Body of pancreas (tissue), 4 donors: ENCODE measurements at regions not wholly inside any gene's neighbourhood (a gene's known extent, or its start where the extent isn't known, plus 50 kb on each side); places are given as distances from the start of the nearest gene placed in this dataset.

Source experiments
- ATAC-seq: fragments of 150-250 bp; one replicate; pipeline ENCODE4 v1.9.1; 2016
- DNase-seq, 4 donors: peaks; one replicate each; pipeline ENCODE4 v3.0.0-alpha.2; 2019
- H3K27ac ChIP-seq, 4 donors: fragments of 200-600 bp; sonication (generic); 1 replicate in 3 of 4; 2 replicates in 1 of 4; pipeline versions ENCODE4 v1.5.1 to v1.6.1; 2016 to 2019; ENCODE audit warnings: mild to moderate bottlenecking in 1 of 4, mixed read lengths in 1 of 4, moderate library complexity in 1 of 4
- H3K27me3 ChIP-seq, 2 donors: fragments of 200-600 bp; sonication (generic); one replicate each; pipeline ENCODE4 v1.6.0; 2016; ENCODE audit warnings: mild to moderate bottlenecking in 1 of 2
- H3K36me3 ChIP-seq, 2 donors: fragments of 200-600 bp; sonication (generic); replicated peaks in 1 of 2; 2 replicates each; pipeline ENCODE4 v1.5.1; 2016; ENCODE audit warnings: low read depth in 2 of 2; ENCODE audit not compliant: insufficient read depth in 1 of 2
- H3K4me1 ChIP-seq: fragments of 200-600 bp; sonication (generic); one replicate; pipeline ENCODE4 v1.6.0; 2016
- H3K4me3 ChIP-seq, 2 donors: fragments of 200-600 bp; sonication (generic); 1 replicate in 1 of 2; 2 replicates in 1 of 2; pipeline ENCODE4 v1.5.1; 2016 to 2019
- H3K9me3 ChIP-seq, 3 donors: fragments of 200-600 bp; sonication (generic); 1 replicate in 2 of 3; 2 replicates in 1 of 3; pipeline ENCODE4 v1.5.1; 2016
- POLR2A ChIP-seq, 3 donors: fragments of 450-650 bp; IDR thresholded peaks; one replicate each; pipeline ENCODE4 v1.6.1; 2016; ENCODE audit warnings: antibody characterized with exemption in 3 of 3, mild to moderate bottlenecking in 2 of 3
- WGBS, 2 donors: methylation state at CpG; one replicate each; pipeline ENCODE4 v1.1.5; 2017; 5-methylcytosine and 5-hydroxymethylcytosine counted together
- intact Hi-C: fragments of 100-400 bp; cut with DNase I; formaldehyde crosslinking; loops from one replicate; pipeline ENCODE4 v1.15.1; 2023
- TF ChIP-seq, protein P1 (sequence below), 7 experiments: fragments of 450-650 bp in 4 of 7; fragments of 200-600 bp in 3 of 7; sonication (generic) in 3 of 7; IDR thresholded peaks; one replicate each; pipeline ENCODE4 v1.5.1; 2016 to 2019; ENCODE audit warnings: antibody characterized with exemption in 7 of 7

DNA sequence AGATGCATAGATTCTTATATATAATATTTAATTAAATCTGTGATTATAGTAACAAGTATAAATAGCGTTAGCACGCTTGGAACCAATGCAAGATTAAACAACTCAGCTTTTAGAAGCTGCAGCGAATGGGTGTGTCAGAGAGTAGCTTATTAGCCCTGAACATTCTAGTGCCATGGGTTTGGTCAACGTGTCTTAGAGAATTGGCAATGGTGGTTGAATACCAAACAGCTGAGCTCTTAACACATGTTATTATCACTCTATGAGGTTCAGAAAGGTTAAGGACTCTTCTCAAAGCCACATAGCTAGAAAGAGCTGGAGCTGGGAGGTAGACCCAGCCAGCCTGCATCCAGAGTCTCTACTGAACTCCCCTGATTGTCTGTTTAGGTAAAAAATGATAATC lies 284.2 kb upstream of the CHD6 start:
- Histone ChIP-seq H3K4me1 (no peaks in the 10 kb centered on the region), H3K36me3 (no peaks in the 10 kb centered on the region), H3K4me3 (no peak overlapping the region), H3K27me3 (no peaks in the 10 kb centered on the region), H3K27ac (no peak overlapping the region), H3K9me3 (no peaks in the 10 kb centered on the region)
- whole genome bisulfite sequencing, 2 donors = 67 to 72% methylated on average over 4 of the region's 4 CpGs
- intact Hi-C loops = no loop called here
- no peak for DNase-seq
- TF ChIP-seq POLR2A (IDR thresholded peaks at IDR 0.05) = no peak
- TF ChIP-seq, protein P1, sequence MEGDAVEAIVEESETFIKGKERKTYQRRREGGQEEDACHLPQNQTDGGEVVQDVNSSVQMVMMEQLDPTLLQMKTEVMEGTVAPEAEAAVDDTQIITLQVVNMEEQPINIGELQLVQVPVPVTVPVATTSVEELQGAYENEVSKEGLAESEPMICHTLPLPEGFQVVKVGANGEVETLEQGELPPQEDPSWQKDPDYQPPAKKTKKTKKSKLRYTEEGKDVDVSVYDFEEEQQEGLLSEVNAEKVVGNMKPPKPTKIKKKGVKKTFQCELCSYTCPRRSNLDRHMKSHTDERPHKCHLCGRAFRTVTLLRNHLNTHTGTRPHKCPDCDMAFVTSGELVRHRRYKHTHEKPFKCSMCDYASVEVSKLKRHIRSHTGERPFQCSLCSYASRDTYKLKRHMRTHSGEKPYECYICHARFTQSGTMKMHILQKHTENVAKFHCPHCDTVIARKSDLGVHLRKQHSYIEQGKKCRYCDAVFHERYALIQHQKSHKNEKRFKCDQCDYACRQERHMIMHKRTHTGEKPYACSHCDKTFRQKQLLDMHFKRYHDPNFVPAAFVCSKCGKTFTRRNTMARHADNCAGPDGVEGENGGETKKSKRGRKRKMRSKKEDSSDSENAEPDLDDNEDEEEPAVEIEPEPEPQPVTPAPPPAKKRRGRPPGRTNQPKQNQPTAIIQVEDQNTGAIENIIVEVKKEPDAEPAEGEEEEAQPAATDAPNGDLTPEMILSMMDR (IDR thresholded peaks at IDR 0.05) = no peak
- no peak for ATAC-seq

DNA sequence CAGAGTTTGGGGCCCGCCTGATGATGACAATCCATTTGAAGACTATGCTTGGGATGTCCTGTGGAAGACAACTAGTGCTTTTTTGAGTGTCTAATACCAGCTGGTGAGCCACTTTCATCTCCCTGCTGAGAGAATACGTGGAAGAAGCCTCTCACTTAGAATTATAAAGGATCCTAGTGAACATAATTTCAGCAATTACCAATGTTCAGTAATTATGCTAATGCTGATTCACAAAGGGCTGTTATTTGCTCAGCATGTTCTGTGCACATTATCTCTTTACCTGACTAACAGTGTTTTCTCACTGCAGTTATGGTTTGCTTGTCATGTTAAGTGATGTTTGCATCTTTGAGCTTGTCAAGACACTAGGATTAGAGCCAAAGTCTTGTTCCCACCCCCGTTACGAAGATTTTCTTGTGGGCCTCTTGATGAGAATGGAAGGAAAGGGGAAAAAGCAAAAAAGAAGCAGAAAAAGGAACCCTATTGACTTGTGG lies 282.1 kb upstream of the CHD6 start:
- no peaks in the 10 kb centered on the region for H3K9me3 ChIP-seq
- H3K27me3 ChIP-seq = no peaks in the 10 kb centered on the region
- ATAC-seq (no peak), DNase-seq (no peak)
- 61 to 62% methylated on average over 4 of the region's 4 CpGs for WGBS, 2 donors
- no peaks in the 10 kb centered on the region for H3K4me1 ChIP-seq
- no peak for TF ChIP-seq POLR2A (IDR thresholded peaks at IDR 0.05)
- TF ChIP-seq, protein P1 (IDR thresholded peaks at IDR 0.05) = no peak
- no peaks in the 10 kb centered on the region for H3K36me3 ChIP-seq
- intact Hi-C loops = no loop called here
- no peak overlapping the region for H3K27ac ChIP-seq
- no peak overlapping the region for H3K4me3 ChIP-seq

DNA sequence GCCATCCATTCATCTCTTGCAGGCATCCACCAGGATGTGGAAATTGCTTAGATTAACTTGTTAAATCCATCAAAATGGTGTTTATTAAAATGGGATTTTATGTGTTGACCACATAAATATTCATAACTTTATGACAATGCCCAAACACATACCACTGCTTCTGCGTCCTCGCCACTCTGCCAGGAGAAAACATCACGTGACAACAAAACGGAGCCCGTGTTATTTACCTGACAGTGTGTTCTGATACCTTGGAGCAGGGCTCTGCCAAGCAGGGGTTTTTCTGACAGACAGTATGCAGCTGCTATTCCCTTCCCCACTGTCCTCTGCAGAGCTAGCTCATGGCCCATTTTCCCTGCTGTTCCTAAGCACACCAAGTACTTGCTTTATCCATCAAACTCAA lies 279.5 kb upstream of the CHD6 start:
- Histone ChIP-seq H3K36me3 (no peaks in the 10 kb centered on the region), H3K4me3 (no peak overlapping the region), H3K4me1 (no peaks in the 10 kb centered on the region), H3K9me3 (no peaks in the 10 kb centered on the region), H3K27me3 (no peaks in the 10 kb centered on the region), H3K27ac (no peak overlapping the region)
- ATAC-seq = no peak
- no peak for TF ChIP-seq POLR2A (IDR thresholded peaks at IDR 0.05)
- TF ChIP-seq, protein P1 (IDR thresholded peaks at IDR 0.05) = no peak
- DNase-seq = no peak
- WGBS, 2 donors = 49 to 56% methylated on average over 5 of the region's 5 CpGs
- intact Hi-C loops = no loop called here

DNA sequence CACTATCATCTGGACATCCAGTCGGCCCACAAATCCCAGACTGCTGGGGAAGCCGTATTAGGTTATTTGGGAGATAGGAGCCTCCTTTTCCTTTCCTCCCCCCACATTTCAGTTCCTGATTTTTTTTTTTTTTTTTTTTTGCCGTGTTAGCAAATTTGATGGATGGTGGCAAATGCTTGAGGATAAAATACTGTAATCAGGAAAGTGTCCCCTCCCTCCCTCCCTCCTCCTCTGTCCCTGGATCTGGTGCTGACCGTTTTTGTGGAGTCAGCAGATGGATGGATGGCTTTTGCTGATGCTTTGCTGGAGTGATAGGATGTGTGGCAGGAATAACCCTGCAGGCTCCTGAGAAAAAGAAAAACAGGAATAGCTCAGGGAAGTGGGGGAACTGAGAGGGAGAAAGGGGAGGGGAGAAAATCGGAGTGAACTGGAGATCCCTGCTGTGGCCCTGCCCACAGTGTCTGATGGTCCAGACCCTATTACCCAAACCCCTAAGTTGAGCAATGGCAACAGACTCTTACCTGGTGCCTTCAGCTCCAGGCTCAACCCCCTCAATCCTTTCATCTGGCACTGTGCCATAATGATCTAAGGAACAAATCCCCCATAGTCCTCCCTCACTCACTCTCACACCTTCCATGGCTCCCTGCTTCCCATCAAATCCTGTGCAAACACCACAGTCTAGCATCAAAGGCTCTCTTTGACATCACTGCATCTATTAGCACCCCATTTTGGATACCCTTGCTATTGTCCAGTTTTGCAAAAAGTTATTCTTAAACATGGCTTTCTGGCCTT lies 277.3 kb upstream of the CHD6 start:
- WGBS, 2 donors = 25 to 32% methylated on average over 5 of the region's 5 CpGs
- ATAC-seq = no peak
- Histone ChIP-seq H3K27ac (no peak overlapping the region), H3K4me1 (no peaks in the 10 kb centered on the region), H3K4me3 (no peak overlapping the region), H3K36me3 (no peaks in the 10 kb centered on the region), H3K9me3 (no peaks in the 10 kb centered on the region), H3K27me3 (no peaks in the 10 kb centered on the region)
- no peak for DNase-seq
- intact Hi-C loops = no loop called here
- TF ChIP-seq, protein P1 (IDR thresholded peaks at IDR 0.05) = no peak
- TF ChIP-seq POLR2A (IDR thresholded peaks at IDR 0.05) = no peak
